ENCODE measurements at regions not wholly inside any gene's neighbourhood (a gene's known extent, or its start where the extent isn't known, plus 50 kb on each side); places are given as distances from the start of the nearest gene placed in this dataset.

GRCh38 chr1:90557706-90558105 is 159.4 kb downstream of the BARHL2 start:
- no peak for FAIRE-seq
- H4K20me1 ChIP-seq (ENCODE audit: insufficient read depth, low read length), result no peaks in the 10 kb centered on the region
- no peak for DNase-seq (ENCODE audit: low spot score)
- WGBS (ENCODE audit: low lambda C conversion rate), result 46% methylated on average over 4 of the region's 4 CpGs
- ChIA-PET POLR2A (no interaction called here), CTCF (ENCODE audit: low intra/inter-chr PET ratio, low total read pairs) (no interaction called here)
- no peak overlapping the region for H3K9ac ChIP-seq (ENCODE audit: insufficient read depth, low read depth, low read length)
- in situ Hi-C loops (cut with HindIII; ENCODE audit: extremely low pct_ligation_motif_present, low pct_unique_long_range_greater_than_20kb), result no loop called here
- H2AFZ ChIP-seq (ENCODE audit: low read length), result no peak overlapping the region
- BruUV-seq (replicated peaks), result no TSS peak
- H3K4me1 ChIP-seq (ENCODE audit: insufficient read depth, low read length), result no peaks in the 10 kb centered on the region
- no peak overlapping the region for H3K4me2 ChIP-seq (ENCODE audit: low read depth, low read length)
- intact Hi-C loops (cut with micrococcal nuclease; ENCODE audit: unreplicated experiment), result no loop called here
- TF ChIP-seq ZFP90 (CRISPR knock-in tag; IDR thresholded peaks at IDR 0.05; ENCODE audit: borderline replicate concordance) (no peak), LCORL (IDR thresholded peaks at IDR 0.05) (peak; percentile 94), LCORL (CRISPR knock-in tag; IDR thresholded peaks at IDR 0.05) (no peak), SAP130 (CRISPR knock-in tag; IDR thresholded peaks at IDR 0.05; ENCODE audit: low read depth) (no peak)
- ATAC-seq, result no peak
- no peaks in the 10 kb centered on the region for H3K9me3 ChIP-seq (ENCODE audit: low read length)
- H3K27ac ChIP-seq (ENCODE audit: extremely low read length, insufficient read depth, low read length), result no peak overlapping the region
- H3K4me3 ChIP-seq (replicated peaks in 1 of 3; ENCODE audit: insufficient read depth in 1 of 3, low read depth in 2 of 3, low read length in 3 of 3), result no peak overlapping the region
- no peaks in the 10 kb centered on the region for H3K27me3 ChIP-seq (ENCODE audit: control insufficient read depth in 1 of 2, insufficient read depth in 2 of 2, low read length in 2 of 2)
- no peaks in the 10 kb centered on the region for H3K36me3 ChIP-seq (replicated peaks in 1 of 2; ENCODE audit: control insufficient read depth in 1 of 2, insufficient read depth in 2 of 2, low read length in 2 of 2)
- no peaks in the 10 kb centered on the region for H3K79me2 ChIP-seq (ENCODE audit: insufficient read depth, low read length)

GRCh38 chr1:90550626-90551406 is 166.3 kb downstream of the BARHL2 start:
- TF ChIP-seq MAFF (IDR thresholded peaks at IDR 0.05; ENCODE audit: low read depth, low read length) (0 out of 2 replicates have a peak, but pooled peaks have one; percentile 25), ZNF3 (CRISPR knock-in tag; IDR thresholded peaks at IDR 0.05) (no peak), ARNT2 (CRISPR knock-in tag; IDR thresholded peaks at IDR 0.05; ENCODE audit: low read depth) (no peak), MEIS1 (CRISPR knock-in tag; IDR thresholded peaks at IDR 0.05; ENCODE audit: borderline replicate concordance) (no peak), WIZ (CRISPR knock-in tag; IDR thresholded peaks at IDR 0.05) (no peak), MAFK (conservative IDR thresholded peaks at IDR 0.05 in 1 of 2, IDR thresholded peaks at IDR 0.05 in 1 of 2; ENCODE audit: low read length in 2 of 2) (peak in 1 of 2 experiments; percentile 46; a peak in 3 of 4 replicates), ZBTB10 (CRISPR knock-in tag; IDR thresholded peaks at IDR 0.05; ENCODE audit: borderline replicate concordance) (no peak), NCOA1 (CRISPR knock-in tag; IDR thresholded peaks at IDR 0.05) (no peak)
- H3K4me2 ChIP-seq (ENCODE audit: low read depth, low read length), result no peak overlapping the region
- H3K9me3 ChIP-seq (ENCODE audit: low read length), result no peaks in the 10 kb centered on the region
- peak; percentile 39 for FAIRE-seq
- intact Hi-C loops (cut with micrococcal nuclease; ENCODE audit: unreplicated experiment), result no loop called here
- H3K79me2 ChIP-seq (ENCODE audit: insufficient read depth, low read length), result no peaks in the 10 kb centered on the region
- no peaks in the 10 kb centered on the region for H3K27me3 ChIP-seq (ENCODE audit: control insufficient read depth in 1 of 2, insufficient read depth in 2 of 2, low read length in 2 of 2)
- H3K36me3 ChIP-seq (replicated peaks in 1 of 2; ENCODE audit: control insufficient read depth in 1 of 2, insufficient read depth in 2 of 2, low read length in 2 of 2), result no peaks in the 10 kb centered on the region
- H3K4me1 ChIP-seq (ENCODE audit: insufficient read depth, low read length), result no peaks in the 10 kb centered on the region
- H3K9ac ChIP-seq (ENCODE audit: insufficient read depth, low read depth, low read length), result no peak overlapping the region
- DNase-seq (ENCODE audit: low spot score), result no peak
- H3K27ac ChIP-seq (ENCODE audit: extremely low read length, insufficient read depth, low read length), result no peak overlapping the region
- no peaks in the 10 kb centered on the region for H4K20me1 ChIP-seq (ENCODE audit: insufficient read depth, low read length)
- BruUV-seq (replicated peaks), result no TSS peak
- peak; percentile 61; the same call in 2 of the 3 replicates for ATAC-seq
- H2AFZ ChIP-seq (ENCODE audit: low read length), result no peak overlapping the region
- WGBS (ENCODE audit: low lambda C conversion rate), result 7% methylated on average over 12 of the region's 12 CpGs
- in situ Hi-C loops (cut with HindIII; ENCODE audit: extremely low pct_ligation_motif_present, low pct_unique_long_range_greater_than_20kb), result no loop called here
- H3K4me3 ChIP-seq (replicated peaks in 1 of 3; ENCODE audit: insufficient read depth in 1 of 3, low read depth in 2 of 3, low read length in 3 of 3), result no peak overlapping the region
- CTCF ChIA-PET (ENCODE audit: low intra/inter-chr PET ratio, low total read pairs), result no interaction called here
- POLR2A ChIA-PET, result no interaction called here

Data from HepG2 (cell line).